MCF 10A (cell line): ENCODE measurements at regions not wholly inside any gene's neighbourhood (a gene's known extent, or its start where the extent isn't known, plus 50 kb on each side); places are given as distances from the start of the nearest gene placed in this dataset.

ENCODE experiments used
- BruUV-seq: library from RNA; stranded (reverse); fragments of 400-500 nt; replicated peaks from 2 replicates; lab custom pipeline; 2021; lab: Mats Ljungman, UMichigan
- CTCF ChIA-PET: fragments of 300-600 bp; sonication (Branson Sonifier 250); formaldehyde crosslinking; extraction: SDS; loops from one replicate; lab custom pipeline; 2021; ENCODE audit warnings: antibody characterized with exemption, inconsistent platforms; lab: Yijun Ruan, JAX
- POLR2A ChIA-PET: fragments of 300-600, 350-650 bp; sonication (Branson Sonifier 250); formaldehyde crosslinking; extraction: SDS; loops from one replicate; lab custom pipeline; 2020; ENCODE audit warnings: antibody characterized with exemption, inconsistent platforms; lab: Yijun Ruan, JAX
- DNase-seq: peaks from one replicate; pipeline ENCODE4 v3.0.0-alpha.2; 2018; ENCODE audit not compliant: unreplicated experiment
- H3K27ac Mint-ChIP-seq: one replicate; pipeline ENCODE4 v1.8.0; 2022; ENCODE audit warnings: mild to moderate bottlenecking, low read depth, mixed read lengths; ENCODE audit not compliant: unreplicated experiment
- H3K27me3 Mint-ChIP-seq: one replicate; pipeline ENCODE4 v1.8.0; 2022; ENCODE audit warnings: mixed read lengths; ENCODE audit not compliant: insufficient read depth, unreplicated experiment
- H3K36me3 Mint-ChIP-seq: one replicate; pipeline ENCODE4 v1.8.0; 2022; ENCODE audit warnings: mild to moderate bottlenecking, moderate library complexity, mixed read lengths; ENCODE audit not compliant: insufficient read depth, unreplicated experiment
- H3K4me1 Mint-ChIP-seq: one replicate; pipeline ENCODE4 v1.8.0; 2022; ENCODE audit warnings: mixed read lengths; ENCODE audit not compliant: insufficient read depth, unreplicated experiment
- H3K4me3 Mint-ChIP-seq: one replicate; pipeline ENCODE4 v1.8.0; 2022; ENCODE audit warnings: mild to moderate bottlenecking, moderate library complexity, mixed read lengths; ENCODE audit not compliant: unreplicated experiment
- H3K9me3 Mint-ChIP-seq: one replicate; pipeline ENCODE4 v1.8.0; 2022; ENCODE audit warnings: mixed read lengths; ENCODE audit not compliant: unreplicated experiment
- CTCF ChIP-seq: fragments of 200-600 bp; IDR thresholded peaks from one replicate; pipeline ENCODE4 v1.8.0; 2022; ENCODE audit warnings: antibody characterized with exemption, mild to moderate bottlenecking; ENCODE audit not compliant: unreplicated experiment
- intact Hi-C: fragments of 100-400 bp; cut with micrococcal nuclease; formaldehyde crosslinking; loops from 2 replicates; pipeline ENCODE4 v1.14.1; 2022

- no peak for TF ChIP-seq CTCF
- Mint-ChIP-seq H3K36me3 (no peaks in the 10 kb centered on the region), H3K4me3 (no peak overlapping the region), H3K27ac (peak overlapping the region; percentile 64), H3K27me3 (no peaks in the 10 kb centered on the region), H3K9me3 (no peaks in the 10 kb centered on the region), H3K4me1 (peaks cover 32% of the 10 kb centered on the region)
- CTCF ChIA-PET, result no interaction called here
- POLR2A ChIA-PET, result no interaction called here
- no TSS peak for BruUV-seq
- intact Hi-C loops, result loop anchor here (10.0 kb wide), 1 partner anchor 65 kb away; no protein-coding TSS in a partner anchor
- peak; percentile 85 for DNase-seq
Observed at GRCh38 chr14:54189748-54190354, 207.0 kb upstream of the CDKN3 start.

GRCh38 chr14:54191846-54192245 lies 205.0 kb upstream of the CDKN3 start:
- no peaks in the 10 kb centered on the region for H3K36me3 Mint-ChIP-seq
- H3K27me3 Mint-ChIP-seq, result no peaks in the 10 kb centered on the region
- CTCF ChIA-PET, result no interaction called here
- intact Hi-C loops, result no loop called here
- no peak for TF ChIP-seq CTCF
- no peak overlapping the region for H3K27ac Mint-ChIP-seq
- H3K9me3 Mint-ChIP-seq, result no peaks in the 10 kb centered on the region
- no TSS peak for BruUV-seq
- peaks cover 34% of the 10 kb centered on the region for H3K4me1 Mint-ChIP-seq
- peak; percentile 38 for DNase-seq
- POLR2A ChIA-PET, result interaction anchor here (1.0 kb wide), 1 partner anchor 17 kb away, joined by 3 read pairs; no protein-coding TSS in a partner anchor
- H3K4me3 Mint-ChIP-seq, result no peak overlapping the region

GRCh38 chr14:54192610-54193009 lies 204.2 kb upstream of the CDKN3 start:
- no TSS peak for BruUV-seq
- Mint-ChIP-seq H3K4me1 (peaks cover 34% of the 10 kb centered on the region), H3K9me3 (no peaks in the 10 kb centered on the region), H3K27ac (no peak overlapping the region), H3K36me3 (no peaks in the 10 kb centered on the region), H3K4me3 (no peak overlapping the region), H3K27me3 (no peaks in the 10 kb centered on the region)
- DNase-seq, result no peak
- CTCF ChIA-PET, result interaction anchor here (0.6 kb wide), 1 partner anchor 288 kb away, joined by 3 read pairs; no protein-coding TSS in a partner anchor
- POLR2A ChIA-PET, result interaction anchor here (0.6 to 1.0 kb wide), 3 partner anchors 17 to 119 kb away, joined by 3 read pairs; no protein-coding TSS in a partner anchor
- no peak for TF ChIP-seq CTCF
- intact Hi-C loops, result no loop called here

GRCh38 chr14:54193871-54194270 lies 202.9 kb upstream of the CDKN3 start:
- intact Hi-C loops, result no loop called here
- ChIA-PET CTCF (interaction anchor here (0.7 to 1.1 kb wide), 2 partner anchors 654 to 794 kb away, joined by 3 to 4 read pairs; no protein-coding TSS in a partner anchor), POLR2A (interaction anchor here (1.1 kb wide), 1 partner anchor 58 kb away, joined by 3 read pairs; no protein-coding TSS in a partner anchor)
- Mint-ChIP-seq H3K9me3 (no peaks in the 10 kb centered on the region), H3K36me3 (no peaks in the 10 kb centered on the region), H3K27me3 (no peaks in the 10 kb centered on the region), H3K4me3 (no peak overlapping the region), H3K4me1 (peaks cover 34% of the 10 kb centered on the region), H3K27ac (no peak overlapping the region)
- BruUV-seq, result no TSS peak
- DNase-seq, result no peak
- no peak for TF ChIP-seq CTCF
